ENCODE measurements at regions not wholly inside any gene's neighbourhood (a gene's known extent, or its start where the extent isn't known, plus 50 kb on each side); places are given as distances from the start of the nearest gene placed in this dataset.

DNA sequence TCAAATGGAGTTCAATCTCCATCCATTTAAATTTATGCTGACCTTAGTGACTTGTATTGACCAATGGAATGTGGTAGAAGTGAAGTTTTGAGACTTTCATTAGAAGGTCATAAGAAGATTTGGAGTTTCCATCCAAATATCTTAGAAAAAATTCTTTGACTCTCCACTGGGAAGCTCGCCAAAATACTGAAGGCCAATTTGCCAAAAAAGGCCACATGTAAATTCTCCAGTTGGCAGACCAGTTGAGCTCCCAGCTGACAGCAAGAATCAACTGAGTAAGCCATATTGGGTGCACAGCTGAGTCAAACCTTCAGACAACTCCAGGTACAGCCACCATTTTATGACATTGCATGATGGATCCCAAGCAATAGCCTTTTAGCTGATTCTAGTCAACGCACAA, 228.3 kb upstream of the SETBP1 start:
- Mint-ChIP-seq H3K27me3 (ENCODE audit: unreplicated experiment) (no peaks in the 10 kb centered on the region), H3K36me3 (ENCODE audit: unreplicated experiment) (no peaks in the 10 kb centered on the region), H3K9me3 (ENCODE audit: unreplicated experiment) (no peaks in the 10 kb centered on the region), H3K27ac (ENCODE audit: unreplicated experiment) (no peak overlapping the region), H3K4me3 (ENCODE audit: unreplicated experiment) (no peak overlapping the region), H3K4me1 (ENCODE audit: low read depth, unreplicated experiment) (peaks cover 8% of the 10 kb centered on the region)
- no peak for DNase-seq
- TF ChIP-seq, protein P1, sequence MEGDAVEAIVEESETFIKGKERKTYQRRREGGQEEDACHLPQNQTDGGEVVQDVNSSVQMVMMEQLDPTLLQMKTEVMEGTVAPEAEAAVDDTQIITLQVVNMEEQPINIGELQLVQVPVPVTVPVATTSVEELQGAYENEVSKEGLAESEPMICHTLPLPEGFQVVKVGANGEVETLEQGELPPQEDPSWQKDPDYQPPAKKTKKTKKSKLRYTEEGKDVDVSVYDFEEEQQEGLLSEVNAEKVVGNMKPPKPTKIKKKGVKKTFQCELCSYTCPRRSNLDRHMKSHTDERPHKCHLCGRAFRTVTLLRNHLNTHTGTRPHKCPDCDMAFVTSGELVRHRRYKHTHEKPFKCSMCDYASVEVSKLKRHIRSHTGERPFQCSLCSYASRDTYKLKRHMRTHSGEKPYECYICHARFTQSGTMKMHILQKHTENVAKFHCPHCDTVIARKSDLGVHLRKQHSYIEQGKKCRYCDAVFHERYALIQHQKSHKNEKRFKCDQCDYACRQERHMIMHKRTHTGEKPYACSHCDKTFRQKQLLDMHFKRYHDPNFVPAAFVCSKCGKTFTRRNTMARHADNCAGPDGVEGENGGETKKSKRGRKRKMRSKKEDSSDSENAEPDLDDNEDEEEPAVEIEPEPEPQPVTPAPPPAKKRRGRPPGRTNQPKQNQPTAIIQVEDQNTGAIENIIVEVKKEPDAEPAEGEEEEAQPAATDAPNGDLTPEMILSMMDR (IDR thresholded peaks at IDR 0.05; ENCODE audit: partially characterized antibody, unreplicated experiment) = no peak

DNA sequence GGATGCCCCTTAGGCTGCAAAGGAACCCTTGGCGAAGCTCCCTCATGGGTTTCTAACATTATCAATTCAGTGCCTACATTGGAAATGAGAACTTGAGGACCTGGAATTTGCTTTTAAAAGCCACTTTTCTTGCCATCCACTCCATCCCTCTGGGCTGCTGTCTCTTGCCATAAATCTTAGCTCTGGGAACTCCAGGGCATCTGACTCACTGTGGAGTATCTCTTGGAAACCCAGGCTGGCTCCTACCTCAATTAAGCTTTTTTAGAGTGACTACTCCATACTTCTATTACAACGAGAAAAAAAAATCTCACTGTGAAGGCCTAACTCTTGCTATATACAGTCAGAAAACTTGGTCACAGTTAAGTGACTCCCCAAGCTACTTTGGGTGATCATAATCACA, 227.2 kb upstream of the SETBP1 start:
- Mint-ChIP-seq H3K4me3 (ENCODE audit: unreplicated experiment) (no peak overlapping the region), H3K4me1 (ENCODE audit: low read depth, unreplicated experiment) (peaks cover 8% of the 10 kb centered on the region), H3K9me3 (ENCODE audit: unreplicated experiment) (no peaks in the 10 kb centered on the region), H3K36me3 (ENCODE audit: unreplicated experiment) (no peaks in the 10 kb centered on the region), H3K27me3 (ENCODE audit: unreplicated experiment) (no peaks in the 10 kb centered on the region), H3K27ac (ENCODE audit: unreplicated experiment) (no peak overlapping the region)
- no peak for DNase-seq
- TF ChIP-seq, protein P1 (IDR thresholded peaks at IDR 0.05; ENCODE audit: partially characterized antibody, unreplicated experiment) = no peak

DNA sequence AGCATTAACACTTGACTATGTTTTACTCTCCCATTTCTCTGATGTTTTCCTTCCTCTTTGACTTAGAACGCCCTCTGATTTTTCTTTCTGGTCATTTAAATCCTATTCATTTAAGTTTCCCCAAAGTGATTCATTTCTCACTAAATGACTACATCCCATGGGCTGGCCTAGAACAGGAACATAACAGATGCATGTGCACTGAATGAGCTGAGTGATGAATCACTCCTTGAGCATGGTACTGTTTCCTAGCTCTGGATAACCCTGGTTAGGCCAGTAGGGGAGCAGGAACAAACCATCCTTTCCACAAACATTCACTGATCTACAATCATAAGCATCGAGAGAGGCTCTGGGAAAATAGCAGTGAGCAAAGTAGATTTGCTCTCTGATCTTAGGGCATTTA, 221.9 kb upstream of the SETBP1 start:
- Mint-ChIP-seq H3K9me3 (ENCODE audit: unreplicated experiment) (no peaks in the 10 kb centered on the region), H3K4me3 (ENCODE audit: unreplicated experiment) (no peak overlapping the region), H3K27ac (ENCODE audit: unreplicated experiment) (no peak overlapping the region), H3K4me1 (ENCODE audit: low read depth, unreplicated experiment) (no peaks in the 10 kb centered on the region), H3K36me3 (ENCODE audit: unreplicated experiment) (no peaks in the 10 kb centered on the region), H3K27me3 (ENCODE audit: unreplicated experiment) (no peaks in the 10 kb centered on the region)
- TF ChIP-seq, protein P1 (IDR thresholded peaks at IDR 0.05; ENCODE audit: partially characterized antibody, unreplicated experiment) = no peak
- no peak for DNase-seq

DNA sequence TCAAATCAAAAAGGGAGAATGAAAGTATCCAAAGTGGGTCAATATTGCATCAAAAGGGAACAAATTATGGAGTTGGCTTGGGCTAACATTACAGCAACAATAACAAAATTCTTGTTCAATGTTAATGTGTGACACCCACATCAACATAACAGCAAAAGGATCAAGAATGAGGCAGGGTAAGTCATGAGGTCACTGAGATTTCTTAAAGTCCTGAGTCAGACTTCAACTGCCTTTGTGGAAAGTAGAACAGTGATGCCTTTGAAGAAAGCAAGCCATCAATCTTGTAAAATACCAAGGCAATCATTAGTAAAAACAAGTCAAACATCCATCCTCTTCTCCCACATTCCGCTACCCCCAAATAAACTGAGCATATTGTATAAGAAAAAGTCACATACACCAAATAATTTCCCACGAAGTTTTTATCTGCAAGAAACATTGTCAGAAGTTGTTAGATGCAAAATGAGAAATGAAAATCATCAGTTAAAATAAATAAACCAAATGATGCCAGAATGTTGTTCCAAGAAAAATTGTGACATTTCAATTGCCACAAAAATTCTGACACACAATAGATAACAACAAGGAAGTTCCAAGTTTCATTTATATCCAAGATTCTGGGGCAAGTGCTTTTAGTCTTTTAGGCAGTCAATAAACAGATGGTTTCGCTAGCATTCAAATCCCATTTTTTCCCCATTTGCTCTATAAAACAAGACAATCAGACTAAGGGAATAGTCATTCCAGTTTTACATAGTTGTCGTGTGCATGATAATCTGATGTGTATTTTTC, 216.1 kb upstream of the SETBP1 start:
- Mint-ChIP-seq H3K4me3 (ENCODE audit: unreplicated experiment) (no peak overlapping the region), H3K4me1 (ENCODE audit: low read depth, unreplicated experiment) (no peaks in the 10 kb centered on the region), H3K27ac (ENCODE audit: unreplicated experiment) (no peak overlapping the region), H3K27me3 (ENCODE audit: unreplicated experiment) (no peaks in the 10 kb centered on the region), H3K9me3 (ENCODE audit: unreplicated experiment) (peaks cover 2% of the 10 kb centered on the region), H3K36me3 (ENCODE audit: unreplicated experiment) (no peaks in the 10 kb centered on the region)
- no peak for DNase-seq
- TF ChIP-seq, protein P1 (IDR thresholded peaks at IDR 0.05; ENCODE audit: partially characterized antibody, unreplicated experiment) = no peak

DNA sequence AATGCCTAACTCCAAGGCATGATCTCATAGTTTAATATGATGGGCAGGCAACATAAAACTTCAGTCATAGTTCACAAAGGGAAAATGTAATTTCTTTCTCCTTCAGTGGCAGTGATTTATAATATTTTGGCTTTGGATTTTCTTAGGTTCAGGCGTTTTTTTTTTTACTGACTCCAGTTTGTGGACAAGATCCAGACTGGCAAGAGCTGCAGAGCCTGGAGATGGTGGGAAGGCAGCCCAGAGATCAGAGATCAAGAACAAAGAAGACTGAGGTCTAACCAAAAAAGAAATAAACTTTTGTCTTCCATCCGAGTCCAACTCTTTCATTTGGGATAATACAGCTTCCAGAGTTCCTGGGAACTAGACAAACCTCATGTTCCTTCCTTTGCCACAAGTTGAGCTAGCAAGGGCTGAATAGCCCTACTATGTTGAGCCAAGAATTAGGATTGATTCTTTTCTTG, 215.3 kb upstream of the SETBP1 start:
- DNase-seq = no peak
- TF ChIP-seq, protein P1 (IDR thresholded peaks at IDR 0.05; ENCODE audit: partially characterized antibody, unreplicated experiment) = no peak
- Mint-ChIP-seq H3K9me3 (ENCODE audit: unreplicated experiment) (peaks cover 4% of the 10 kb centered on the region), H3K27ac (ENCODE audit: unreplicated experiment) (no peak overlapping the region), H3K27me3 (ENCODE audit: unreplicated experiment) (no peaks in the 10 kb centered on the region), H3K36me3 (ENCODE audit: unreplicated experiment) (no peaks in the 10 kb centered on the region), H3K4me1 (ENCODE audit: low read depth, unreplicated experiment) (no peaks in the 10 kb centered on the region), H3K4me3 (ENCODE audit: unreplicated experiment) (no peak overlapping the region)

Data from glutamatergic neuron (in vitro differentiated cells).